Uterus (tissue), 3 donors: ENCODE measurements at regions not wholly inside any gene's neighbourhood (a gene's known extent, or its start where the extent isn't known, plus 50 kb on each side); places are given as distances from the start of the nearest gene placed in this dataset.
"Not testable (repeated sequence)": the region's sequence is repeated elsewhere in the genome, so short reads cannot be mapped to it uniquely, and the experiment has no call there.

Experiments
- DNase-seq, 2 donors: peaks; one replicate each; pipeline ENCODE4 v3.0.0-alpha.2; 2019 to 2020
- H3K27ac ChIP-seq, 2 donors: fragments of 200-600 bp; sonication (generic); 1 replicate in 1 of 2; 2 replicates in 1 of 2; pipeline ENCODE4 v1.5.1; 2016 to 2018
- H3K27me3 ChIP-seq, 2 donors: fragments of 200-600 bp; sonication (generic); one replicate each; pipeline ENCODE4 v1.5.1; 2018 to 2019; ENCODE audit warnings: control low read depth in 1 of 2
- H3K36me3 ChIP-seq, 2 donors: fragments of 200-600 bp; sonication (generic); one replicate each; pipeline ENCODE4 v1.5.1; 2019; ENCODE audit warnings: control low read depth in 1 of 2
- H3K4me1 ChIP-seq, 2 donors: fragments of 200-600 bp; sonication (generic); one replicate each; pipeline ENCODE4 v1.5.1; 2018 to 2019; ENCODE audit warnings: control low read depth in 1 of 2
- H3K4me3 ChIP-seq, 2 donors: fragments of 200-600 bp; sonication (generic); 1 replicate in 1 of 2; 2 replicates in 1 of 2; pipeline ENCODE4 v1.5.1; 2018 to 2019; ENCODE audit warnings: mild to moderate bottlenecking in 1 of 2
- H3K9me3 ChIP-seq, 2 donors: fragments of 200-600 bp; sonication (generic); one replicate each; pipeline ENCODE4 v1.5.1; 2019; ENCODE audit warnings: control low read depth in 1 of 2
- CTCF ChIP-seq, 4 experiments: fragments of 200-600 bp in 2 of 4; fragments of 450-650 bp in 2 of 4; sonication (generic) in 2 of 4; IDR thresholded peaks; one replicate each; pipeline ENCODE4 v1.5.1; 2016 to 2019; ENCODE audit warnings: antibody characterized with exemption in 4 of 4, mild to moderate bottlenecking in 2 of 4, moderate library complexity in 1 of 4
- POLR2A ChIP-seq, 2 donors: fragments of 450-650 bp; IDR thresholded peaks; one replicate each; pipeline ENCODE4 v1.6.1; 2016; ENCODE audit warnings: antibody characterized with exemption in 2 of 2, mild to moderate bottlenecking in 1 of 2, moderate library complexity in 1 of 2
- intact Hi-C: fragments of 100-400 bp; cut with DNase I; formaldehyde crosslinking; loops from one replicate; pipeline ENCODE4 v1.15.1; 2023; ENCODE audit warnings: low total_unique reads
- donor health status: DM: yes; HTN: yes; CAD: no.

- TF ChIP-seq CTCF (IDR thresholded peaks at IDR 0.05) = no peak
- no peak for TF ChIP-seq POLR2A (IDR thresholded peaks at IDR 0.05)
- H3K4me3 ChIP-seq = no peak overlapping the region
- H3K4me1 ChIP-seq = no peaks in the 10 kb centered on the region
- no peaks in the 10 kb centered on the region for H3K9me3 ChIP-seq
- H3K27ac ChIP-seq = no peak overlapping the region
- intact Hi-C loops = no loop called here
- H3K27me3 ChIP-seq = no peaks in the 10 kb centered on the region
- no peaks in the 10 kb centered on the region for H3K36me3 ChIP-seq
- DNase-seq = no peak
Observed at GRCh38 chr14:43522901-43523300, 984.2 kb downstream of the FSCB start.

- Histone ChIP-seq H3K36me3 (no peaks in the 10 kb centered on the region), H3K4me3 (no peak overlapping the region), H3K27me3 (no peaks in the 10 kb centered on the region), H3K4me1 (no peaks in the 10 kb centered on the region), H3K27ac (no peak overlapping the region), H3K9me3 (no peaks in the 10 kb centered on the region)
- intact Hi-C loops = no loop called here
- no peak for DNase-seq
- TF ChIP-seq POLR2A (IDR thresholded peaks at IDR 0.05) (no peak), CTCF (IDR thresholded peaks at IDR 0.05) (no peak)
Observed at GRCh38 chr14:43522191-43522590, 984.9 kb downstream of the FSCB start.

GRCh38 chr14:43503508-43503907, 1003.6 kb downstream of the FSCB start:
- TF ChIP-seq POLR2A (IDR thresholded peaks at IDR 0.05) = no peak
- no peak for TF ChIP-seq CTCF (IDR thresholded peaks at IDR 0.05)
- no peak overlapping the region for H3K27ac ChIP-seq
- intact Hi-C loops = no loop called here
- no peaks in the 10 kb centered on the region for H3K36me3 ChIP-seq
- H3K9me3 ChIP-seq = no peaks in the 10 kb centered on the region
- DNase-seq = no peak
- H3K27me3 ChIP-seq = no peaks in the 10 kb centered on the region
- no peaks in the 10 kb centered on the region for H3K4me1 ChIP-seq
- no peak overlapping the region for H3K4me3 ChIP-seq

DNA sequence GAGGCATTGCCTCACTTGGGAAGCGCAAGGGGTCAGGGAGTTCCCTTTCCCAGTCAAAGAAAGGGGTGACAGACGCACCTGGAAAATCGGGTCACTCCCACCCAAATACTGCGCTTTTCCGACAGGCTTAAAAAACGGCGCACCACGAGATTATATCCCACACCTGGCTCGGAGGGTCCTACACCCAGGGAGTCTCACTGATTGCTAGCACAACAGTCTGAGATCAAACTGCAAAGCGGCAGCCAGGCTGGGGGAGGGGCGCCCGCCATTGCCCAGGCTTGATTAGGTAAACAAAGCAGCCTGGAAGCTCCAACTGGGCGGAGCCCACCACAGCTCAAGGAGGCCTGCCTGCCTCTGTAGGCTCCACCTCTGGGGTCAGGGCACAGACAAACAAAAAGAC, 1014.7 kb downstream of the FSCB start:
- H3K9me3 ChIP-seq, intact Hi-C loops, H3K4me1 ChIP-seq, H3K27me3 ChIP-seq, DNase-seq, H3K27ac ChIP-seq, H3K36me3 ChIP-seq, H3K4me3 ChIP-seq: not testable (repeated sequence)

- Histone ChIP-seq H3K4me1 (no peaks in the 10 kb centered on the region), H3K27ac (no peak overlapping the region), H3K36me3 (peaks cover 0 to 6% of the 10 kb centered on the region in 2 donors), H3K9me3 (no peaks in the 10 kb centered on the region), H3K4me3 (no peak overlapping the region), H3K27me3 (no peaks in the 10 kb centered on the region)
- intact Hi-C loops = no loop called here
- no peak for TF ChIP-seq POLR2A (IDR thresholded peaks at IDR 0.05)
- TF ChIP-seq CTCF (IDR thresholded peaks at IDR 0.05) = no peak
- DNase-seq = no peak
Observed at GRCh38 chr14:43483415-43483814, 1023.7 kb downstream of the FSCB start.

DNA sequence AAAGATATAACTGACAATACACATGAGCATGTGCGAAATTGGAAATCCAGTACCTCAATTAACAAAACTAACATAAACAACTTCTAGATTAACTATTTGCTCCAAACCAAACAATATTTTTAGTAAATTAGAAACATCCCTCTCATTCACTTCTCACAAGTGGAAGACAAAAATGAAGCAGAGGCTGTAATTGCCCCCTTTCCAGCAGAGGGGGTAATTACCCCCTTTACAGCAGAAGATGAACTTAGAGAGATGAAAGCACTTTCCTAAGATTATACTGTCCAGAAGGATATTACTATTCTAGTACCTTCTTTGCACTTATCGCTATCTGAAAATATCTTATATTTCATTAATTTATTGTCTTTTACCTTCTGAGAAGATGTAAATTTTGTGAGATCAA, 1025.2 kb downstream of the FSCB start:
- intact Hi-C loops = no loop called here
- DNase-seq = no peak
- Histone ChIP-seq H3K9me3 (no peaks in the 10 kb centered on the region), H3K4me3 (no peak overlapping the region), H3K4me1 (no peaks in the 10 kb centered on the region), H3K27ac (no peak overlapping the region), H3K36me3 (peaks cover 0 to 6% of the 10 kb centered on the region in 2 donors), H3K27me3 (no peaks in the 10 kb centered on the region)
- TF ChIP-seq POLR2A (IDR thresholded peaks at IDR 0.05) = no peak
- TF ChIP-seq CTCF (IDR thresholded peaks at IDR 0.05) = no peak
